GM12873 (cell line): ENCODE measurements at regions not wholly inside any gene's neighbourhood (a gene's known extent, or its start where the extent isn't known, plus 50 kb on each side); places are given as distances from the start of the nearest gene placed in this dataset.

ENCODE experiments used
- TF ChIP-seq, protein P1 (sequence below): IDR thresholded peaks from 2 replicates; pipeline ENCODE4 v1.5.1; 2012; ENCODE audit warnings: low read depth, mild to moderate bottlenecking, moderate library complexity, low read length, control low read depth; ENCODE audit not compliant: insufficient read depth; ENCODE audit errors: missing control alignments

DNA sequence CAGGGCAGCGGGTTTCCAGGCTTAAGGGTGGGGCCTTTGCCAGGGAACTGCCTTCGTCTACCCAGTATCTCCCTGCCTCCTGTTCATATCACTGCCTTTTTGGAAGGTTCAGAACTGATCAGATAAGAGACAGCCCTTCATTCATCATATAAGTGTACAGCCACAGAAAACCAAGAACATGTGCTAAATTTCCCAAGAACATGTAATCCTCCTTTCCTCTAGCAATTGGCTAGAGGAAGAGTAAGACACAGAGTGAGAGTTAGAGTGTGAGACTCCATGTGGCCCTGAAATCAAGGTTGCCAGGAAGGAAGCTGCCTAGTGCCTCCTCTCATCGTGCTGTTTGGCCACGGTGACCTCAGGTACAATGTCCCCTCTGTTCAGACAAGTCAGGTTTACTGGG, 770.9 kb downstream of the TNS3 start:
- TF ChIP-seq, protein P1, sequence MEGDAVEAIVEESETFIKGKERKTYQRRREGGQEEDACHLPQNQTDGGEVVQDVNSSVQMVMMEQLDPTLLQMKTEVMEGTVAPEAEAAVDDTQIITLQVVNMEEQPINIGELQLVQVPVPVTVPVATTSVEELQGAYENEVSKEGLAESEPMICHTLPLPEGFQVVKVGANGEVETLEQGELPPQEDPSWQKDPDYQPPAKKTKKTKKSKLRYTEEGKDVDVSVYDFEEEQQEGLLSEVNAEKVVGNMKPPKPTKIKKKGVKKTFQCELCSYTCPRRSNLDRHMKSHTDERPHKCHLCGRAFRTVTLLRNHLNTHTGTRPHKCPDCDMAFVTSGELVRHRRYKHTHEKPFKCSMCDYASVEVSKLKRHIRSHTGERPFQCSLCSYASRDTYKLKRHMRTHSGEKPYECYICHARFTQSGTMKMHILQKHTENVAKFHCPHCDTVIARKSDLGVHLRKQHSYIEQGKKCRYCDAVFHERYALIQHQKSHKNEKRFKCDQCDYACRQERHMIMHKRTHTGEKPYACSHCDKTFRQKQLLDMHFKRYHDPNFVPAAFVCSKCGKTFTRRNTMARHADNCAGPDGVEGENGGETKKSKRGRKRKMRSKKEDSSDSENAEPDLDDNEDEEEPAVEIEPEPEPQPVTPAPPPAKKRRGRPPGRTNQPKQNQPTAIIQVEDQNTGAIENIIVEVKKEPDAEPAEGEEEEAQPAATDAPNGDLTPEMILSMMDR: no peak

DNA sequence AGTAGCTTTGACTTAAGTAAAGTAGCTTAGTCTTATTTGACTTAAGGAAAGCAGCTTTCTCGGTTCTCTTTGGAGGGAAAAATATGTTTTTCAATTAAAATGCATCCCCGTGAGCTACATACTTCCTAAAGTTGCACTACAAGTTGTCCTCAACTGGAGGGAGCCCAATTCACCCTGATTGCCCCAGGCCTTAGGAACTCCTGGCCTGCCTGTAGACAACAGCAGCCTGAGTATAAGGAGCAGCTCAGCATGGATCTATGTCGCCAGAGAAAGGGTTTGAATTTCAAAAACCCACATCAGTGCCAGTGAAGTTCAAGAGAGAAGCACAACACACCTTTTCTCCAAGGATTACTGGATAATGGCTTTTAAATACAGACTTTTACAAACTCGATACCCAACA, 772.0 kb downstream of the TNS3 start:
- TF ChIP-seq, protein P1: no peak

GRCh38 chr7:46806856-46807255, 775.1 kb downstream of the TNS3 start:
- TF ChIP-seq, protein P1: no peak

DNA sequence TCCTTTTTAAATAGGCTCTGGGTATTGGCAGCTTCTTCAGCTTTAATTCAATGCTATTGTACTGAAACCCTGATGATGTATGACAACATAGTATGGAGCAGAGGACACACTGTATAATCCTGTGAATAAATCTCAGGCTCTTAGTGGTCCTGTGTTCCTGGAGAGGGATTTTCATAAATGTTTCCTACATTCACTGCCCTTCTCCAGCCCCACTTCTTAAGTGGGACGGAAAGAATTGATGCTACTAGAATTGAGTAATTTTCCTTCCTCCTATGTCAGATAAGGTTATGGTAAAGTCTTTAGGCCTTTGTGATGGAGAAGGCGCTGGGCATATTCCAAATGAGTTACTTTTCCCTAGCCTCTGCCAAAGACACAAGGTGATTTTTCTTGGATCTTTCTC, 779.4 kb downstream of the TNS3 start:
- TF ChIP-seq, protein P1: no peak

- TF ChIP-seq, protein P1: no peak
These were observed 790.7 kb downstream of the TNS3 start for GRCh38 chr7:46791188-46791587.

DNA sequence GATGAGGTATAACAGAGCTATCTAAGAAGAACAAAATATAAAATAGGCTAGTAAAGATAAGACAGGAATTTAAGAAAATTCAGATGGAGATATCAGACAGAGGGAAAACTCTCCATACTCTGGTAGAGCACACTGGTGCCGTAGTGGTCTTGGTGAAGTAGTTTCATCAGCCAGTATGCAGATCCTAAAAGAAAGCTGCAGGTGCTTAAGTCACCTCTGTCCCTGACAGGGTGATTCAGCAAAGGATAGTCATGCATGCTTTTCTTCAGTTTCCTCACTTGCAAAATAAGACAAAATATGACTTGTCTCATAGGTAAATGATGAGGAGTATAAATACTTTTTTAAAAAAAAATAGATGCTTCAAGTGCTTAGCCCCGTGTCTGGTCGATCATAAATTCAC, 794.9 kb downstream of the TNS3 start:
- TF ChIP-seq, protein P1: no peak

GRCh38 chr7:46786221-46786954, 795.5 kb downstream of the TNS3 start:
- TF ChIP-seq, protein P1: no peak
